GM13976 (cell line): ENCODE measurements at regions not wholly inside any gene's neighbourhood (a gene's known extent, or its start where the extent isn't known, plus 50 kb on each side); places are given as distances from the start of the nearest gene placed in this dataset.

Experiments used
- DNase-seq: peaks from one replicate; pipeline ENCODE4 v3.0.0; 2012; ENCODE audit warnings: low spot score
- in situ Hi-C: fragments of 300-500 bp; cut with MboI; formaldehyde crosslinking; loops from one replicate; pipeline ENCODE4 v1.12.0; 2022; ENCODE audit warnings: low sequenced_read_pairs, mixed read lengths, inconsistent platforms; ENCODE audit not compliant: unreplicated experiment
- TF ChIP-seq, protein P1 (sequence below): IDR thresholded peaks from 2 replicates; pipeline ENCODE4 v1.5.1; 2012; ENCODE audit warnings: borderline replicate concordance, mild to moderate bottlenecking; ENCODE audit not compliant: insufficient read depth; ENCODE audit errors: extremely low read depth, missing control alignments, control extremely low read depth

DNA sequence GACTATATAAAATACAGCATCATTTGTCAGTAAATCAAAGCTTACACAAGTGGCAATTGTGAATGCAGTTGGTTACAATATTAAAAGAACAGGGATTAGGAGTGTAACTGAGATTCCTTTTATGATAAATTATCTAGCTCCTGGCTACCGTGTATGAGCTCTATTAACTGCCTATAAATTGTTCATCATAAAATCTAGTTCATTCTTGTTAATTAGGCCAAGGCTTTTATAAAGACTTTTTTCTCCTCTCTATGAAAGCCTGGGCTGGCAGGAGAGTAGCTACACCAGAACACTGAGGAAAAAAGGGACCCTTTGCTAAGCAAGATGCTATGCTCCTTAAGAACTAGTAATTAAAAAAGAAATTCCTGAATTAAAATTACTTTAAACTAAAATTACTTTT is 132.4 kb upstream of the MEF2C start:
- DNase-seq: no peak
- TF ChIP-seq, protein P1, sequence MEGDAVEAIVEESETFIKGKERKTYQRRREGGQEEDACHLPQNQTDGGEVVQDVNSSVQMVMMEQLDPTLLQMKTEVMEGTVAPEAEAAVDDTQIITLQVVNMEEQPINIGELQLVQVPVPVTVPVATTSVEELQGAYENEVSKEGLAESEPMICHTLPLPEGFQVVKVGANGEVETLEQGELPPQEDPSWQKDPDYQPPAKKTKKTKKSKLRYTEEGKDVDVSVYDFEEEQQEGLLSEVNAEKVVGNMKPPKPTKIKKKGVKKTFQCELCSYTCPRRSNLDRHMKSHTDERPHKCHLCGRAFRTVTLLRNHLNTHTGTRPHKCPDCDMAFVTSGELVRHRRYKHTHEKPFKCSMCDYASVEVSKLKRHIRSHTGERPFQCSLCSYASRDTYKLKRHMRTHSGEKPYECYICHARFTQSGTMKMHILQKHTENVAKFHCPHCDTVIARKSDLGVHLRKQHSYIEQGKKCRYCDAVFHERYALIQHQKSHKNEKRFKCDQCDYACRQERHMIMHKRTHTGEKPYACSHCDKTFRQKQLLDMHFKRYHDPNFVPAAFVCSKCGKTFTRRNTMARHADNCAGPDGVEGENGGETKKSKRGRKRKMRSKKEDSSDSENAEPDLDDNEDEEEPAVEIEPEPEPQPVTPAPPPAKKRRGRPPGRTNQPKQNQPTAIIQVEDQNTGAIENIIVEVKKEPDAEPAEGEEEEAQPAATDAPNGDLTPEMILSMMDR: no peak
- in situ Hi-C loops: no loop called here

DNA sequence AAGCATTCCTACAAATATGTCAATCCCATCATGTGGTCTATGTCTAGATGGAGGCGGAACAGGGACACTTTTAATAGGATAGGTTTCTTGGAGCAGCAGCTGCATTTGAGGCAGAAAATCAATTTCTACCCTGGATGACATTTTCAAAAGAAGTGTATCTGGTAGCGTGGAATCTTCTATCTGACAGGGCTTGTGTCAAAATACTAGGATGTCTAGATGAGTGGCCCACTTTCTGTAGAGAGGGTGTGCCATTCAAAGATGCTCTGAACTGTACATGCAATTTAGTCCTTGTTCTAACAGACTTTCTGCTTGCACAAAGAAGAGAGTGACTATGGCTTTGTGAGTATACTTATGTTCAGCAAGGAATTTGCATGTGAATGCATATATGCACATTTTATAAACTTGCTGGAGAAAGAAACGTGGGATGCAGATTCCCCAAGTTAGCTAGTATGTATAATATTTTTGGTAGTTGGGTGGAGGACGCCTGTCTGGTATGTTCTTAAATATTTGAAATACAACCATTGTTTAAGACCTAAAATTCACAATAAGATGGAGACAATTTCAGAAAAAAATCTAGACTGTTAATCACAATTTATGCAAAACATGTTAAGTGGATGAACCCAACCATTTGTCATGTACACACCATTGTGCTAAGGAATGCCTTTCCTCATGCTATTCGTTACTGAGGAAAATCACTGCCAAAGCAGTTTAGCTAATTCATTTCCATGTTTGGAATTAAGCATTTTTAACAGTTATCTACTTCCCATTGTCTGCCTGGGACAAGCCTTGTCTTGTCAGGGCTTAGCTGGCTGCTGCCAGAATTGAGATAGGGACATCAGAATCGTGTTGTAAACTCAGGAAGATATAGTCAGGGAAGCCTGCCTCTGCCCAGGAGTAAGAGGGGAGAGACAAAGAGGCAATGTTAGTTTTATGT is 129.1 kb upstream of the MEF2C start:
- TF ChIP-seq, protein P1: no peak
- in situ Hi-C loops: no loop called here
- DNase-seq: no peak

DNA sequence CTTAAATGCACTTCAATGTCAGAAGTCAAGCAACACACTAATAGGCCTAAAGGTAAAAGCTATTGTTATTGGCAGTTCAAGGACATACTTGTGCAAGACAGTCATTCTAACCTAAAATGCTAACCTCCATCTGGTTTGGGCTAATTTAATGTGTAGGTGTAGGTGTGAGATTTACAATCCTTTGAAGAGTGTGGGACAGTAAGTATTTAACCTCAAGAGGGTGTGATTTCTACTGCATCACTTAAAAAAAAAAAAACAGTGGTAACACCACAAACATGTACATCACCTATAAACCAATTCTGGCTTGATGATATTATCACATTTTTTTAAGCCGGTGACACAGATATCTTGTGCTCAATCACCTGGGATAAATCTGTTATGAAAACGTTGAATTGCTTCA is 127.5 kb upstream of the MEF2C start:
- in situ Hi-C loops: no loop called here
- no peak for DNase-seq
- TF ChIP-seq, protein P1: no peak

DNA sequence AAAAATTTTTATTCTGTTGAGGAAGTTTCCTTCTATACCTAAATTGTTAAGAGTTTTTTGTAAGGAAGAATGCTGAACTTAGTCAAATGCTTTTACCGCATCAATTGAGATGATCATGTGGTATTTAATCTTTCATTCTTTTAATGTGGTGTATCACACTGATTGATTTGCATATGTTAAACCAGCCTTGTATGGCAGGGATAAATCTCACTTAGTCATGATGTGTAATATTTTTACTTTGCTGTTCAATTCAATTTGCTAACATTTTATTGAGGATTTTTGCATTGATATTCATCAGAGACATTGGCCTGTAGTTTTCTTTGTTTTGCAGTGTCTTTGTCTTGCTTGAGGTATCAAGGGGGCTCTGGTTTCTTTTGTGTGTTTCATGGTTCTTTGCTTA is 125.3 kb upstream of the MEF2C start:
- no peak for DNase-seq
- TF ChIP-seq, protein P1: no peak
- in situ Hi-C loops: no loop called here

DNA sequence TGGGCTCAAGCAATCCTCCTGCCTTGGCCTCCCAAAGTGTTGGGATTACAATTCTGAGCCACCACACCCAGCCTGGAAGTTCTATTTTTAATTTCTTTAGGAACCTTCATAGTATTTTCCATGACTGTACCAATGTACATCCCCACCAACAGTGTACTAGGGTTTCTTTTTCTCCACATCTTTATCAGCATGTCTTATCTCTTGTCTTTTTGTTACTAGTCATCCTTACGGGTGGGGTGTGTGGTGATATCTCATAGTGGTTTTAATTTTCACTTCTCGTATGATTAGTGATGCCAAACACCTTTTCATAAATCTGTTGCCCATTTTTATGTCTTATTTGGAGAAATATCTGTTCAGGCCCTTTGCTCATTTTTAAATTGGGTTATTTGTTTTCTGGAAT is 123.0 kb upstream of the MEF2C start:
- DNase-seq: no peak
- in situ Hi-C loops: no loop called here
- TF ChIP-seq, protein P1: no peak

DNA sequence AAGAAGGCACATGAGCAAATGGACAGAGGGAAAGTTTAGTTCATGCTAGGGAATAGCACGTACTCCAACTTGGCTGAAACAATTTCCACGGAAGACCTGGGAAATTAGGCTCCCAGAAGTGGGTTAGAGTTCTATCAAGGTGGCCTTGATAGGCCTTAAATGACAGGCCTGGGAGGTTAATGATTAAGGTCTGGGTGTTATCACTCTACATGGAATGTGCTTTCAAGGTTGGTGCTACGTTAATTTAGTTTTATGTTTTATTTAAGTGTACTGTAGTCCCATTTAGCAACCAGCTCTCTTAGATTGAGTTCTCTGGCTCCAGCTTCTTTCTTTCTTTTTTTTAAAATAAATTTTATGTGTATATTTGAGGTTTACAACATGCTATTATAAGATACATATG is 121.4 kb upstream of the MEF2C start:
- DNase-seq: no peak
- in situ Hi-C loops: no loop called here
- TF ChIP-seq, protein P1: no peak
